ENCODE measurements at regions not wholly inside any gene's neighbourhood (a gene's known extent, or its start where the extent isn't known, plus 50 kb on each side); places are given as distances from the start of the nearest gene placed in this dataset.

DNA sequence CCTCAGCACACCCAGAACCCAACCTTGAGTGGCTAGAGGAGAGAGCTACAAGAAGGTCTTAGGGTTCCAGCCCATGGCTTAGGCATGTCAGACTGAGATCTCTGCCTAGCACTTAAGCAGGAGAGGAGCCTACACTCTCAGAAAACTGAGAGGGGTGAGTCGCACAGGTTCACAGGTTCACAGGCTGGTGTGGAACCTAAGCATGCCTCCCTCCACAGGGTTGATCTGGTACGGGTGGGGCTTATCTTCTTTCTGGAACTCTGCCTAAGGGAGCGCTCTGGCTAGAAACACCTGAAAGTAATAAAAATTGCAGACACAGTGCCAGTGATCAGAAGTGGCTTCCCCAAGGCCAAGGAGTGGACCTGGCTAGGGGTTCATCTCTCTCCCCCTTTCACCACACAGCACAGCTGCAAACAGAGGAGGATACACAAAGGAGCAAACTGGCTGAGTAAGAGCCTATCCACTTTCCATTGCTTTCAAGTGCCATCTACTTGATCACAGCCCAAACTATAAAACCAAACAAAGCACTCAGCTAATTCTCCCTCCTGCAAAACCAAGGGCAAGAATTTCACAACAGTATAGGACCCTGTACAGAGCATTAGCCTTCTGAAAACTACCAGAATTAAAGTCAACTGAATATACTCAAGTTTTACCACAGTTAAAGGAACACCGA, 481.9 kb upstream of the SETBP1 start:
- Histone ChIP-seq H3K27me3 (replicated peaks) (no peaks in the 10 kb centered on the region), H3K27ac (no peak overlapping the region), H3K9me3 (replicated peaks) (no peaks in the 10 kb centered on the region), H3K36me3 (no peaks in the 10 kb centered on the region), H3K4me3 (no peak overlapping the region), H3K4me1 (replicated peaks) (peaks cover 5% of the 10 kb centered on the region)
- DNase-seq (ENCODE audit: low read depth in 1 of 2, low spot score in 2 of 2) = no peak

DNA sequence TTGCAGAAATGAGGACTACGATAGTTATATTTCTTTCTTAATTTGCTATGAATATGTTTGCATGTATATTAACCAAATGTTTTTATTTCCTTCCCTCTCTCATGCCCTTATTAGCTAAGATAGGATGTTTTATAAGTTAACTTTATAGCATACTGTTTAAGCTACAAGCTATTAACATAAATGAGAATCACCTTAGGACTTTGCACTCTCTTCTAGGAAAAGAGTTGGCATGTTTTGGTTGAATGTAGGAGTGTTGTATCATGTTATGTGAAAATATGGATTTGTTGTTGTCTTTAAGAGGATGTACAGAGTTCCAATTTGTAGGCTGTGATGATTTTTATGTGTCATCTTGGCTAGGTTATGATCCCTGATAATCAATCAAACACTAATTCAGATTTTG, 467.4 kb upstream of the SETBP1 start:
- Histone ChIP-seq H3K36me3 (no peaks in the 10 kb centered on the region), H3K27ac (no peak overlapping the region), H3K4me3 (no peak overlapping the region), H3K9me3 (replicated peaks) (no peaks in the 10 kb centered on the region), H3K27me3 (replicated peaks) (no peaks in the 10 kb centered on the region), H3K4me1 (replicated peaks) (no peaks in the 10 kb centered on the region)
- DNase-seq (ENCODE audit: low read depth in 1 of 2, low spot score in 2 of 2) = no peak

DNA sequence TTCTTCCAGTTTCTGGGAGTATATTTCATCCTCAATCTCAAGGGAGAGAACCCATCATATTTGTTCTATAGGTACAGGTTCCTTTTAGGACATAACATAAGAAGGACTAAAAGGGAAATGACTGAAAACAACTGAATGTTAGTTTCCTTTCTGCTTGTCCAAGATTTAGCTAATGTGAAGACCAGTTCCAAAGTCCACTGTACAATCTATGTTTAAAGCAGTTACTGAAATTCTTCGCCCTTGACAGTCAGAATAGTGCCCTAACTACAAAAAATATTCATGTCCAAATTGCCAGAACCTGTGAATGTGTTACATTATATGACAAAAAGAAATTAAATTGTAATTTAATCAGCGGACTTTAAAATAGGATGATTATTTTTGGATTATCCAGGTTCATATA, 466.3 kb upstream of the SETBP1 start:
- DNase-seq (ENCODE audit: low read depth in 1 of 2, low spot score in 2 of 2) = no peak
- Histone ChIP-seq H3K4me3 (no peak overlapping the region), H3K4me1 (replicated peaks) (no peaks in the 10 kb centered on the region), H3K9me3 (replicated peaks) (no peaks in the 10 kb centered on the region), H3K27ac (no peak overlapping the region), H3K27me3 (replicated peaks) (no peaks in the 10 kb centered on the region), H3K36me3 (no peaks in the 10 kb centered on the region)

DNA sequence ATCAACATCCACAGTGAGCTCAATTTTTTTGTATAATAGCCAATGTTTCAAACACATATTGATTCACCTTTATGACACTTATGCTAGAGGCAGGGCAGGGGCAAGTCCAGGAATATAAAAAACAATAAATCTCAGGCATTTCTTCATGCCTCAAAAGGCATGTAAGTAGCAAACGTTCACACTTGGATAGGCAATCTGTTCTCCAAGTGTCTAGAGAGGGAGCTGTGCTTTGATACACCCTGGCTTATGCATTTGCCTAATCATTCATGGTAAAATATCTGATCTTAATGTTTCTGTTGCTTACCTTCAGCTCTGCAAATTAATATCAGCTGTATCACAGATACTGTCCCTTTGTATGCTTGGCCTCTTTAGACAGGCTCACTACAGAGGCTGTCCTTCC, 464.5 kb upstream of the SETBP1 start:
- Histone ChIP-seq H3K27me3 (replicated peaks) (no peaks in the 10 kb centered on the region), H3K9me3 (replicated peaks) (no peaks in the 10 kb centered on the region), H3K4me3 (no peak overlapping the region), H3K27ac (no peak overlapping the region), H3K36me3 (no peaks in the 10 kb centered on the region), H3K4me1 (replicated peaks) (no peaks in the 10 kb centered on the region)
- no peak for DNase-seq (ENCODE audit: low read depth in 1 of 2, low spot score in 2 of 2)

DNA sequence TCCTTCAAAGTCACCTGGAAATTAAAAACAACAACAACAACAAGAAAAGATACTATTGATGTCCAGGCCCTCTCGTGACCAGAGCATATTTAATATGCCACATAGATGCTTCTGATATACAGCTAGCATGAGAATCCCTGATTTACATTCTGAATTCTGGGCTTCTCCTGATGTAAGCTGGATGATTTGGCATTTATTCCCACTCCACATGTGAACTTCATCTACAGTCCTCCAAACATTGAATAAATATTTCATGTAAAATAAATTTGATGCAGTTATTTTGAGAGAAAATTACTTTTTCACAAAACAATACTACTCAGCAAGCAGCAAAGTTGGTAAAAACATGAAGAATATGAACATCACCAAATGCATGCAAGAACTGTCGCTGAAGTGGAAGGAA, 453.2 kb upstream of the SETBP1 start:
- DNase-seq (ENCODE audit: low read depth in 1 of 2, low spot score in 2 of 2) = no peak
- H3K4me1 ChIP-seq (replicated peaks) = no peaks in the 10 kb centered on the region
- no peaks in the 10 kb centered on the region for H3K27me3 ChIP-seq (replicated peaks)
- H3K4me3 ChIP-seq = no peak overlapping the region
- no peak overlapping the region for H3K27ac ChIP-seq
- H3K9me3 ChIP-seq (replicated peaks) = no peaks in the 10 kb centered on the region
- H3K36me3 ChIP-seq = no peaks in the 10 kb centered on the region

DNA sequence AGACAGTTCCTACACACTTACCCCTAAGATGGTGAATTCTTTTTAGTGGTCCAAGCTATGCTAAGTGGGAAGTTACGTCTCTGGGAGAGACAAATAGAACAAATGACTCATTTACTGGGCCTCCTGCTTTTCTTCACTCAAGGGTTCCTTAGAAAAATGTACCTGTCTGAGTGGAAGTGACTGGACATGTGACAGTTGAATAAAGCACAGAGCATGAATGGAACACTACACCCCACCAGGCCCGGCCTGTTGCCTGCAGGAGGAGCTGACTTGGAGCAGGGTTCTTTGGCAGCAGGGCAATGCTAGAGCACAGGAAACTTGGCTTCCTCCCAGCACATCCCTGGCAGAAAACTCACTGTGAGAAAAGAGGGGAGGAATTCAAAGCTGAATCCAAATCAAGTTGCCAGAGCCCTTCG, 451.0 kb upstream of the SETBP1 start:
- Histone ChIP-seq H3K4me1 (replicated peaks) (no peaks in the 10 kb centered on the region), H3K27me3 (replicated peaks) (no peaks in the 10 kb centered on the region), H3K27ac (no peak overlapping the region), H3K36me3 (no peaks in the 10 kb centered on the region), H3K4me3 (no peak overlapping the region), H3K9me3 (replicated peaks) (no peaks in the 10 kb centered on the region)
- DNase-seq (ENCODE audit: low read depth in 1 of 2, low spot score in 2 of 2) = peak in 1 of 2 experiments; percentile 5

DNA sequence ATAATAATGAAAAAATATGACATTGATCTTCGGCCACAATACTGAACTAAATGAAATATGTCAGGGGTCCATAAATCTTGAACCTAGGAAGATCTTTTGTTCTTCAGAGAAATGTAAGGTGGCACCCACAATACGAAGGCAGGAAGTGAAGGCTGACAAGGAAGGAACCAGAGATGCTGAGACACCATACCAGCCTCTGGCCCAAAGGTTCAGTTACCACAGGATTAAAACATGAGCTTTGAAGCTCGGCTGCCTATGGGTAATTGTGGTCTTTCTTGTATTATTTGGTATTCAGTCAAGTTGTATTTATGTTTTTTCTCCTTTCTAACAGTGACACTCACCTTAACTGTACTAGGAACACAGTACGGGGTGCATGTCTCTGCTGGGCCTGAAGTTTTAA, 448.8 kb upstream of the SETBP1 start:
- Histone ChIP-seq H3K27ac (no peak overlapping the region), H3K9me3 (replicated peaks) (no peaks in the 10 kb centered on the region), H3K36me3 (no peaks in the 10 kb centered on the region), H3K4me1 (replicated peaks) (no peaks in the 10 kb centered on the region), H3K27me3 (replicated peaks) (no peaks in the 10 kb centered on the region), H3K4me3 (no peak overlapping the region)
- DNase-seq (ENCODE audit: low read depth in 1 of 2, low spot score in 2 of 2) = no peak

DNA sequence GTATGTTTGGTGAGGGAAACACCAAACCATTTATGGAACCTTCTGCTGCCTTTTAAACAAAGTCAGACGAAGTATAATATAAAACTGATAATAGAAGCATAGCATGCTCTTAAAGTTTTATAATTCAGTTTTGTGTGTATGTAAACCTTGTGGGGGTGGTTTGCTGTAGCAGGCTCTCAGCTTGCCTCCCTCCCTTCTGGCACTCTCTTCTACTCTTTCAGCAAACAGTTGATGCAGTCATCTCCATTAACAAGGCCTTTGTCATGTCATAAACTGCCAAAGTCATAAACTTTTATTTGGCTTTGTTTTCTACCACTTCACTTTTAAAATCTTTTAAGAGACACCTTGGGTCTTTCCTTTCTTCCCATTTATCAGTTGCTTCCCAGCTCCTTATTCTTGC, 448.2 kb upstream of the SETBP1 start:
- H3K4me3 ChIP-seq = no peak overlapping the region
- H3K27me3 ChIP-seq (replicated peaks) = no peaks in the 10 kb centered on the region
- H3K36me3 ChIP-seq = no peaks in the 10 kb centered on the region
- no peaks in the 10 kb centered on the region for H3K4me1 ChIP-seq (replicated peaks)
- H3K9me3 ChIP-seq (replicated peaks) = no peaks in the 10 kb centered on the region
- DNase-seq (ENCODE audit: low read depth in 1 of 2, low spot score in 2 of 2) = no peak
- H3K27ac ChIP-seq = no peak overlapping the region

DNA sequence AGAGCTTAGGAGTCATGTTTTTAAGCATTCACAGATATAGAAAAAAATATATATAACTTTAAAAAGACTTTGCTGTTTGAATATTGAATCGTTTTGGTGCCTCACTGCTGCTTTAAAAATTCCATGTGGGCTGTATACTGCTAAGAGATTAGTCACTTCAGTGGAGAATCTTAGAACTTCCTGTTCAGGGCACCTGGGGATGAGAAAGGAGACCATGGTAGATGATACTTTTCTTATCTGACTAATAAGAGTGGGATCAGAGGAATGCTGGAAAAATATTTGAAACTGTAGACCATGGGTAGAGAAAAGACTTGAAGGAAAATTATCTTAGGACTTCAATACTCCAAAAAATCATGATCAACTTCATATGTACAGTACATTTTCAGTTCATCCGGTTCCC, 442.2 kb upstream of the SETBP1 start:
- Histone ChIP-seq H3K9me3 (replicated peaks) (no peaks in the 10 kb centered on the region), H3K36me3 (no peaks in the 10 kb centered on the region), H3K27me3 (replicated peaks) (no peaks in the 10 kb centered on the region), H3K4me3 (no peak overlapping the region), H3K4me1 (replicated peaks) (no peaks in the 10 kb centered on the region), H3K27ac (no peak overlapping the region)
- no peak for DNase-seq (ENCODE audit: low read depth in 1 of 2, low spot score in 2 of 2)

DNA sequence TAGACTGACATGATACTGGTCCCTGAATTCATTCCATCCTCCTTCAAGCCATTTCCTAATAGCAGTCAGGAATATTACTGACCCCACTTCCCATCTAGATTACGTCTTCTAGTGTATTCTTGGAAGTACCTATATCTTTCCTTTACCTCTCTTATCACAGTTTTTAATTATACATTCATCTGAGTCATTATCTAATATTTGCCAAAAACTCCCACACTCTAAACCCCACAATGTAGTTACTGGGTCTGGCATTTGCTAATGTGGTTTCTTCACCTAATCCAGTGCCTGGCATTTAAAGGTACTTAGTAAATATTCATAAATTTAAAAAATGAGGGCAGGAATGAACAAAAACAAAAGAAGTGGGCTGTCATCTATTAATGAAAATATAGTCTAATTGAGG, 441.8 kb upstream of the SETBP1 start:
- no peak for DNase-seq (ENCODE audit: low read depth in 1 of 2, low spot score in 2 of 2)
- H3K36me3 ChIP-seq = no peaks in the 10 kb centered on the region
- no peak overlapping the region for H3K4me3 ChIP-seq
- no peaks in the 10 kb centered on the region for H3K9me3 ChIP-seq (replicated peaks)
- no peak overlapping the region for H3K27ac ChIP-seq
- no peaks in the 10 kb centered on the region for H3K4me1 ChIP-seq (replicated peaks)
- no peaks in the 10 kb centered on the region for H3K27me3 ChIP-seq (replicated peaks)

DNA sequence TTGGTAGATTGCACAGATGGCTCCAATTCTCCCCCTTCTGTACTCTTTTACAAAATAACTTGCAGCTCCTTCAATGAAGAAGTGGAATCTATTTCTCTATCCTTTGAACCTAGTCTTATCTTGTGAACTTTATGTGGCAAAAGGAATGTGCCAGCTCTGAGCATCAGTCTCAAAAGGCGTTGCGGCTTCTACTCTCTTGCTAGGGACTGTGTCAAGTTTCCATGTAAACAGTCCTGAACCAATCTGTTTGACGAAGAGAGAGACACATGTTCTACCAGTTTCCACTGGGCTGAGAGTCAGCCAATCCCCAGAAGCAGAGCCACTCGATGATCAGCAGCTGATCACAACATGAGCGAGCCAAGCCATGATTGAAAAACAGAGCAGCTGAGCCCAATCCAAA, 439.7 kb upstream of the SETBP1 start:
- H3K36me3 ChIP-seq = no peaks in the 10 kb centered on the region
- no peak for DNase-seq (ENCODE audit: low read depth in 1 of 2, low spot score in 2 of 2)
- no peaks in the 10 kb centered on the region for H3K27me3 ChIP-seq (replicated peaks)

DNA sequence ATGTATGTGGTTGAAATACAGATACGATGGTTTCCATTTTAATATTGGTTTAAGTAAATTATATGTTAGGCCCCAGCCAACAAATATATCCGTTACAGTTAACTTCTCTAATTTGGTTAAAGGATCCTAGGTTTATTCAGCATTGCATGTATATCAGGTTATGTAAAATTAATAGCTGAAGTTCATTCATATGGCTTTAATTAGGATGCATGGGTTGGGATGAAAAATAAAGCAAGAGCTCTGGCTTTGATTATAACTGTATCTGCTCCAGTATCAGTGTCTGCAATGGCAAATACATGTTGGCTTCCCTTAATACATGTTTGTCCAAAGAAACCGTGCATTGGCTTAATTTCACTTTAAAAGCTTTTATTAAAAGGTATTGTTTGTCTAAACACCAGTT, 435.7 kb upstream of the SETBP1 start:
- Histone ChIP-seq H3K27ac (no peak overlapping the region), H3K27me3 (replicated peaks) (no peaks in the 10 kb centered on the region), H3K9me3 (replicated peaks) (no peaks in the 10 kb centered on the region), H3K4me3 (no peak overlapping the region), H3K4me1 (replicated peaks) (no peaks in the 10 kb centered on the region), H3K36me3 (no peaks in the 10 kb centered on the region)
- DNase-seq (ENCODE audit: low read depth in 1 of 2, low spot score in 2 of 2) = no peak

More for the DNA sequence above, 439.7 kb upstream of the SETBP1 start:
- H3K4me3 ChIP-seq = no peak overlapping the region
- no peak overlapping the region for H3K27ac ChIP-seq
- no peaks in the 10 kb centered on the region for H3K4me1 ChIP-seq (replicated peaks)
- H3K9me3 ChIP-seq (replicated peaks) = no peaks in the 10 kb centered on the region

DNA sequence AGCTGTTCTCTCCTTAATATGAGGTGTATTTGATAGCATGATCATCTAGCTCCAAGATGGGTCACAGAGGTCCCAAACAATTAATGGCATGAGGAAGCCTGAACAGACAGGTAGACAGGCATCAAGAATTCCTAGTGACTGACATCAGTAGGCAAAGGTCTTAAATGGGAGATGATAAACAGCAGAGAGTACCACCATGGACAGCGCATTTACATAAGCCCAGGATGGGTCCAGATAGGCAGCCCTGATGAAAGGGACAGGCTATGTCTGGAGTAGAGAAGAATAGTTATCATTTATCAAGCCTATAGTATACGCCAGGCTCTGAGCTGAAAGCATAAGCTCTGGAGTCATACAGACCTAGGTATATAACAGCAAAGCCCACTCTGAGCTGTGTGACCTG, 434.7 kb upstream of the SETBP1 start:
- Histone ChIP-seq H3K27ac (no peak overlapping the region), H3K27me3 (replicated peaks) (no peaks in the 10 kb centered on the region), H3K4me3 (no peak overlapping the region), H3K36me3 (no peaks in the 10 kb centered on the region), H3K4me1 (replicated peaks) (no peaks in the 10 kb centered on the region), H3K9me3 (replicated peaks) (no peaks in the 10 kb centered on the region)
- DNase-seq (ENCODE audit: low read depth in 1 of 2, low spot score in 2 of 2) = no peak

DNA sequence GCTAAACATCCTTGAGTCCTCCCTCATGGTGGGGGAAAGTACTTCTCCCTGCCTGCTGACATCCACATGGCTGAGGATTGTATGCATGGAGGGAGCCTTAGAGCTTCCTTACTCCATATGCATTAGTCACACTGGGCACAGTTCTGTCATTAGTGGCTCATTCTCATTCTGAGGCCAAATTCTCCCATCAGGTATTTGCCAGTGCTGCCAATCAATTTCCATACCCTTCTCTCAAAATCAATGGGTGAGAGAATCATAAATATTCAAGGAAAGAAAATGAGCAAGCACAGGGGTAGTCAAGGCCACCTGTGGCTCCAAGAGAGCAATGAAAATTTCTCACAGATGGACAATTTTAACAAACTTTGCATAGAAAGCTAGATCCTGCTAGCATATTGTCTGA, 422.6 kb upstream of the SETBP1 start:
- DNase-seq (ENCODE audit: low read depth in 1 of 2, low spot score in 2 of 2) = no peak
- Histone ChIP-seq H3K4me1 (replicated peaks) (no peaks in the 10 kb centered on the region), H3K27ac (no peak overlapping the region), H3K9me3 (replicated peaks) (no peaks in the 10 kb centered on the region), H3K36me3 (no peaks in the 10 kb centered on the region), H3K4me3 (no peak overlapping the region), H3K27me3 (replicated peaks) (no peaks in the 10 kb centered on the region)

DNA sequence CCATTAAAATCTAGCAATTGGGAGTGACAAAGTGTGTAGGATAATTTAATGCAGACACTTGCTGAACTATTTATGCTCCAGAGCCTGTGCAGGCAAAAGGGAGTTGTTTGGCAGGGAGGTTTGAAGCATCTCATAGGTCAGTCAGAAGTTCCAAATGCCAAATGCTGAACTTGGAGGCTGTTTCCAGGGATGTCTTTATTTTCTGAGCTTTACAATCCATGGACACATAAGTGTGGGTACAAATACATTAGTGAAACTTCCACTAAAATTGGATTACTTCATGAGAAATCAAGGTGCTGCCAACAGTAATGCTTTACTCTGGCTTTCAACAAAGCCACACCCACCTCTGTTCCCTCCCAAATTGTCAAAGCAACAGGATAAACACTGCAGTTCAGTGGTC, 422.1 kb upstream of the SETBP1 start:
- Histone ChIP-seq H3K9me3 (replicated peaks) (no peaks in the 10 kb centered on the region), H3K36me3 (no peaks in the 10 kb centered on the region), H3K27ac (no peak overlapping the region), H3K4me3 (no peak overlapping the region), H3K27me3 (replicated peaks) (no peaks in the 10 kb centered on the region), H3K4me1 (replicated peaks) (no peaks in the 10 kb centered on the region)
- DNase-seq (ENCODE audit: low read depth in 1 of 2, low spot score in 2 of 2) = no peak
